ENCODE measurements at regions not wholly inside any gene's neighbourhood (a gene's known extent, or its start where the extent isn't known, plus 50 kb on each side); places are given as distances from the start of the nearest gene placed in this dataset.
"Not testable (repeated sequence)": the region's sequence is repeated elsewhere in the genome, so short reads cannot be mapped to it uniquely, and the experiment has no call there.

- TF ChIP-seq YY1 (IDR thresholded peaks at IDR 0.05; ENCODE audit: extremely low read depth, insufficient replicate concordance, low read depth, low read length); SIN3A (IDR thresholded peaks at IDR 0.05; ENCODE audit: low read depth); POLR2A (IDR thresholded peaks at IDR 0.05; ENCODE audit: borderline replicate concordance, extremely low read depth, insufficient read depth, insufficient read length); CTCF (IDR thresholded peaks at IDR 0.05 in 2 of 3, conservative IDR thresholded peaks at IDR 0.05 in 1 of 3; ENCODE audit: borderline replicate concordance in 1 of 3, insufficient read depth in 1 of 3, low read depth in 2 of 3, low read length in 2 of 3); CEBPB (IDR thresholded peaks at IDR 0.05; ENCODE audit: low read depth); EZH2 (IDR thresholded peaks at IDR 0.05); ZNF274 (IDR thresholded peaks at IDR 0.05; ENCODE audit: low read depth, low read length); TCF7L2 (IDR thresholded peaks at IDR 0.05; ENCODE audit: borderline replicate concordance, extremely low read depth, insufficient read depth, insufficient read length); EZH2phosphoT487 (IDR thresholded peaks at IDR 0.05; ENCODE audit: borderline replicate concordance); RAD21 (IDR thresholded peaks at IDR 0.05; ENCODE audit: low read depth); JUND (IDR thresholded peaks at IDR 0.05): not testable (repeated sequence)
Observed at GRCh38 chr1:196145151-196145550, 463.1 kb downstream of the KCNT2 start.

Measured in HCT116 (cell line).